Keratinocyte (primary cell): ENCODE measurements at regions not wholly inside any gene's neighbourhood (a gene's known extent, or its start where the extent isn't known, plus 50 kb on each side); places are given as distances from the start of the nearest gene placed in this dataset.

Source experiments
- DNase-seq: peaks from one replicate; pipeline ENCODE4 v3.0.0-alpha.2; 2011; ENCODE audit warnings: low read depth, missing footprints, low spot score
- FAIRE-seq: peaks from 2 replicates; lab custom pipeline; 2011; peaks lifted over from hg19 to GRCh38; lab: Jason Lieb, UNC
- H2AFZ ChIP-seq: 2 replicates; pipeline ENCODE4 v1.6.0; 2012; ENCODE audit warnings: low read length, control low read depth, inconsistent platforms; ENCODE audit not compliant: control insufficient read depth
- H3K27ac ChIP-seq: 2 replicates; pipeline ENCODE4 v1.5.1; 2011; ENCODE audit warnings: low read length; ENCODE audit not compliant: control insufficient read depth, insufficient read depth
- H3K27me3 ChIP-seq: 3 replicates; pipeline ENCODE4 v1.6.0; 2011; ENCODE audit warnings: low read length; ENCODE audit not compliant: control insufficient read depth, insufficient read depth; ENCODE audit errors: extremely low read depth
- H3K36me3 ChIP-seq, 2 experiments: 2 replicates in 1 of 2; 3 replicates in 1 of 2; pipeline ENCODE4 v1.5.1; 2011; ENCODE audit warnings: low read length in 2 of 2, mild to moderate bottlenecking in 1 of 2; ENCODE audit not compliant: control insufficient read depth in 2 of 2, insufficient read depth in 2 of 2; ENCODE audit errors: extremely low read depth in 1 of 2
- H3K4me1 ChIP-seq: 3 replicates; pipeline ENCODE4 v1.5.1; 2011; ENCODE audit warnings: low read length; ENCODE audit not compliant: control insufficient read depth, insufficient read depth; ENCODE audit errors: extremely low read depth
- H3K4me2 ChIP-seq: 3 replicates; pipeline ENCODE4 v1.6.0; 2011; ENCODE audit warnings: low read depth, low read length; ENCODE audit not compliant: control insufficient read depth, insufficient read depth; ENCODE audit errors: extremely low read depth
- H3K4me3 ChIP-seq, 3 experiments: fragments of 200-600 bp in 1 of 3; sonication (generic) in 1 of 3; 2 replicates in 2 of 3; 3 replicates in 1 of 3; pipeline ENCODE4 v1.5.1; 2011 to 2016; ENCODE audit warnings: low read length in 3 of 3, mild to moderate bottlenecking in 3 of 3, control low read depth in 2 of 3, inconsistent platforms in 1 of 3, low read depth in 1 of 3, mixed read lengths in 1 of 3, mixed run types in 1 of 3, moderate library complexity in 1 of 3; ENCODE audit not compliant: control insufficient read depth in 2 of 3, insufficient read depth in 2 of 3; ENCODE audit errors: extremely low read depth in 1 of 3
- H3K79me2 ChIP-seq: 2 replicates; pipeline ENCODE4 v1.6.0; 2012; ENCODE audit warnings: low read length; ENCODE audit not compliant: control insufficient read depth, insufficient read depth
- H3K9ac ChIP-seq: 3 replicates; pipeline ENCODE4 v1.6.0; 2011; ENCODE audit warnings: low read length; ENCODE audit not compliant: control insufficient read depth, insufficient read depth; ENCODE audit errors: extremely low read depth
- H3K9me1 ChIP-seq: 3 replicates; pipeline ENCODE4 v1.6.0; 2011; ENCODE audit warnings: low read length; ENCODE audit not compliant: control insufficient read depth, insufficient read depth; ENCODE audit errors: extremely low read depth
- H3K9me3 ChIP-seq: 2 replicates; pipeline ENCODE4 v1.5.1; 2012; ENCODE audit warnings: low read depth, low read length; ENCODE audit not compliant: control insufficient read depth
- H4K20me1 ChIP-seq: 3 replicates; pipeline ENCODE4 v1.6.0; 2011; ENCODE audit warnings: low read length; ENCODE audit not compliant: control insufficient read depth, insufficient read depth; ENCODE audit errors: extremely low read depth
- CTCF ChIP-seq, 3 experiments: IDR thresholded peaks in 1 of 3; conservative IDR thresholded peaks in 1 of 3; optimal IDR thresholded peaks in 1 of 3; 2 replicates in 2 of 3; 3 replicates in 1 of 3; pipeline versions ENCODE3 to v1.5.1; 2011; ENCODE audit warnings: low read length in 3 of 3, mild to moderate bottlenecking in 3 of 3, moderate library complexity in 2 of 3, control low read depth in 1 of 3, inconsistent platforms in 1 of 3; ENCODE audit not compliant: insufficient read depth in 2 of 3; ENCODE audit errors: extremely low read depth in 1 of 3
- EZH2 ChIP-seq: IDR thresholded peaks from one replicate; pipeline ENCODE4 v1.6.1; 2012; ENCODE audit warnings: inconsistent platforms, mild to moderate bottlenecking, low read length, moderate library complexity
- dilution Hi-C: fragments of 300-500 bp; cut with MboI; formaldehyde crosslinking; loops from one replicate; pipeline ENCODE4 v1.7.0; 2020; ENCODE audit warnings: low sequenced_read_pairs; ENCODE audit not compliant: extremely low pct_ligation_motif_present

DNA sequence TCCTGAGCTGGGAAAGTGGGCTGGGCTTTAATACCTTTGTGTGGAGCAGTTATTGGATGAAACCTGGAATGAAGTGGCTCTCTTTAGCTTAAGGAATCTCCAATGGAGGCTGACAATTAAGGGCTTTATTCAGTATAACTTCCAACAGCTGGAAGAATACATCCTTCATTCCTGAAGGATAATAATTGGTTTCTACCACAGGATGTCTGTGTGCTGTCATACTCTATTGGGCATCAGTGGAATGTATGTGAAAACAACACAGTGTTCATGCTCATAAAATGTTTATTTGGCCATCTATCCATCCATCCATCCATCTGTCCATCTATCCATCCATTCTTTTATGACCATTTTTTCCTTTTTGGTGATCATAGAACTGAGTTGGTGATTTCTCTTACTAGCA lies 220.7 kb upstream of the GAP43 start:
- Histone ChIP-seq H3K4me1 (no peaks in the 10 kb centered on the region), H3K27me3 (no peaks in the 10 kb centered on the region), H2AFZ (no peak overlapping the region), H3K9ac (no peak overlapping the region), H3K9me1 (no peaks in the 10 kb centered on the region), H3K4me3 (no peak overlapping the region), H3K4me2 (no peak overlapping the region), H3K79me2 (no peaks in the 10 kb centered on the region), H4K20me1 (no peaks in the 10 kb centered on the region), H3K36me3 (no peaks in the 10 kb centered on the region), H3K27ac (no peak overlapping the region), H3K9me3 (no peaks in the 10 kb centered on the region)
- FAIRE-seq: no peak
- TF ChIP-seq EZH2 (no peak), CTCF (optimal IDR thresholded peaks at IDR 0.05 in 1 of 3, IDR thresholded peaks at IDR 0.05 in 1 of 3, conservative IDR thresholded peaks at IDR 0.05 in 1 of 3; ENCODE audit: extremely low read depth in 1 of 3, insufficient read depth in 2 of 3, low read length in 3 of 3) (no peak)
- dilution Hi-C loops: no loop called here
- DNase-seq: no peak

- Histone ChIP-seq H3K9me1 (no peaks in the 10 kb centered on the region), H3K4me3 (no peak overlapping the region), H3K27ac (no peak overlapping the region), H3K4me2 (no peak overlapping the region), H3K9me3 (no peaks in the 10 kb centered on the region), H3K4me1 (no peaks in the 10 kb centered on the region), H3K36me3 (no peaks in the 10 kb centered on the region), H2AFZ (no peak overlapping the region), H4K20me1 (no peaks in the 10 kb centered on the region), H3K27me3 (no peaks in the 10 kb centered on the region), H3K9ac (no peak overlapping the region), H3K79me2 (no peaks in the 10 kb centered on the region)
- DNase-seq (no peak), FAIRE-seq (no peak)
- no peak for TF ChIP-seq EZH2
- TF ChIP-seq CTCF (optimal IDR thresholded peaks at IDR 0.05 in 1 of 3, IDR thresholded peaks at IDR 0.05 in 1 of 3, conservative IDR thresholded peaks at IDR 0.05 in 1 of 3; ENCODE audit: extremely low read depth in 1 of 3, insufficient read depth in 2 of 3, low read length in 3 of 3): no peak
- dilution Hi-C loops: no loop called here
Observed at GRCh38 chr3:115403786-115404185, 219.5 kb upstream of the GAP43 start.
